ENCODE measurements at regions not wholly inside any gene's neighbourhood (a gene's known extent, or its start where the extent isn't known, plus 50 kb on each side); places are given as distances from the start of the nearest gene placed in this dataset.

GRCh38 chr14:22251090-22251489, 337.9 kb downstream of the DAD1 start:
- in situ Hi-C loops (cut with MboI) (no loop called here), intact Hi-C loops (cut with micrococcal nuclease; ENCODE audit: unreplicated experiment) (no loop called here)
- H3K9me3 ChIP-seq (replicated peaks; ENCODE audit: control insufficient read depth, insufficient read depth, low read length) = no peaks in the 10 kb centered on the region
- H3K36me3 ChIP-seq (ENCODE audit: control insufficient read depth in 2 of 2, insufficient read depth in 2 of 2, low read length in 1 of 2) = no peaks in the 10 kb centered on the region
- DNase-seq (ENCODE audit: low read depth, low spot score) (no peak), FAIRE-seq (no peak), ATAC-seq (no peak)
- TF ChIP-seq DPF2 (IDR thresholded peaks at IDR 0.05) = no peak
- TF ChIP-seq TAF1 (IDR thresholded peaks at IDR 0.05; ENCODE audit: borderline replicate concordance, low read depth, low read length) = no peak
- no peak for TF ChIP-seq ZNF384 (IDR thresholded peaks at IDR 0.05; ENCODE audit: borderline replicate concordance, low read depth, low read length)
- no peak for TF ChIP-seq HDAC2 (IDR thresholded peaks at IDR 0.05)
- no peak for TF ChIP-seq RCOR1 (conservative IDR thresholded peaks at IDR 0.05; ENCODE audit: low read depth, low read length)
- no peak for TF ChIP-seq RELA (IDR thresholded peaks at IDR 0.05; ENCODE audit: borderline replicate concordance, partially characterized antibody)
- no peak for TF ChIP-seq NFYB (IDR thresholded peaks at IDR 0.05; ENCODE audit: insufficient read depth, low read depth, low read length)
- H3K4me3 ChIP-seq = no peak overlapping the region
- no peak overlapping the region for H3K9ac ChIP-seq (ENCODE audit: control insufficient read depth, insufficient read depth, low read length)
- H2AFZ ChIP-seq (ENCODE audit: control insufficient read depth, low read depth, low read length) = no peak overlapping the region
- SMC1A ChIA-PET (ENCODE audit: uncharacterized antibody, unreplicated experiment) = interaction anchor here (0.7 kb wide), 1 partner anchor 47 kb away, joined by 4 read pairs; no protein-coding TSS in a partner anchor
- H3K4me1 ChIP-seq (ENCODE audit: control insufficient read depth, insufficient read depth, low read length) = no peaks in the 10 kb centered on the region
- CTCF ChIA-PET = no interaction called here
- POLR2A ChIA-PET = no interaction called here
- no peaks in the 10 kb centered on the region; a peak in 1 of 4 replicates for H3K27me3 ChIP-seq (replicated peaks in 1 of 2; ENCODE audit: control insufficient read depth in 2 of 2, insufficient read depth in 2 of 2, low read length in 1 of 2)
- no peak overlapping the region for H3K4me2 ChIP-seq (ENCODE audit: control insufficient read depth, insufficient read depth)
- H4K20me1 ChIP-seq (ENCODE audit: control insufficient read depth, insufficient read depth) = no peaks in the 10 kb centered on the region
- WGBS (ENCODE audit: insufficient coverage, insufficient replicate concordance, low lambda C conversion rate, missing lambda C conversion rate) = 0% methylated on average over 1 of the region's 1 CpG
- H3K79me2 ChIP-seq (ENCODE audit: control insufficient read depth, insufficient read depth, low read length) = no peaks in the 10 kb centered on the region
- BruUV-seq (replicated peaks) = no TSS peak
- RAD21 ChIA-PET (ENCODE audit: unreplicated experiment) = no interaction called here
- H3K27ac ChIP-seq (ENCODE audit: control insufficient read depth, insufficient read depth) = no peak overlapping the region

GRCh38 chr14:22249770-22250169, 339.3 kb downstream of the DAD1 start:
- BruUV-seq (replicated peaks) = no TSS peak
- ChIA-PET SMC1A (ENCODE audit: uncharacterized antibody, unreplicated experiment) (no interaction called here), CTCF (no interaction called here), RAD21 (ENCODE audit: unreplicated experiment) (no interaction called here), POLR2A (no interaction called here)
- H2AFZ ChIP-seq (ENCODE audit: control insufficient read depth, low read depth, low read length) = no peak overlapping the region
- no peak overlapping the region for H3K9ac ChIP-seq (ENCODE audit: control insufficient read depth, insufficient read depth, low read length)
- intact Hi-C loops (cut with micrococcal nuclease; ENCODE audit: unreplicated experiment) (no loop called here), in situ Hi-C loops (cut with MboI) (no loop called here)
- H4K20me1 ChIP-seq (ENCODE audit: control insufficient read depth, insufficient read depth) = no peaks in the 10 kb centered on the region
- no peak overlapping the region for H3K27ac ChIP-seq (ENCODE audit: control insufficient read depth, insufficient read depth)
- no peak for ATAC-seq
- no peaks in the 10 kb centered on the region for H3K9me3 ChIP-seq (replicated peaks; ENCODE audit: control insufficient read depth, insufficient read depth, low read length)
- H3K4me3 ChIP-seq = no peak overlapping the region
- no peak overlapping the region for H3K4me2 ChIP-seq (ENCODE audit: control insufficient read depth, insufficient read depth)
- H3K36me3 ChIP-seq (ENCODE audit: control insufficient read depth in 2 of 2, insufficient read depth in 2 of 2, low read length in 1 of 2) = no peaks in the 10 kb centered on the region
- WGBS (ENCODE audit: insufficient coverage, insufficient replicate concordance, low lambda C conversion rate, missing lambda C conversion rate) = 14% methylated on average over 4 of the region's 4 CpGs
- H3K79me2 ChIP-seq (ENCODE audit: control insufficient read depth, insufficient read depth, low read length) = no peaks in the 10 kb centered on the region
- H3K4me1 ChIP-seq (ENCODE audit: control insufficient read depth, insufficient read depth, low read length) = no peaks in the 10 kb centered on the region
- H3K27me3 ChIP-seq (replicated peaks in 1 of 2; ENCODE audit: control insufficient read depth in 2 of 2, insufficient read depth in 2 of 2, low read length in 1 of 2) = no peaks in the 10 kb centered on the region; a peak in 1 of 4 replicates
- no peak for FAIRE-seq
- DNase-seq (ENCODE audit: low read depth, low spot score) = no peak
- TF ChIP-seq JUNB (IDR thresholded peaks at IDR 0.05) (no peak), EP300 (IDR thresholded peaks at IDR 0.05; ENCODE audit: borderline replicate concordance in 1 of 2, control insufficient read depth in 1 of 2, low read depth in 2 of 2, low read length in 2 of 2) (no peak), ZNF207 (IDR thresholded peaks at IDR 0.05; ENCODE audit: borderline replicate concordance) (no peak), PML (IDR thresholded peaks at IDR 0.05; ENCODE audit: low read length) (no peak), STAT1 (conservative IDR thresholded peaks at IDR 0.05) (no peak), NFYB (IDR thresholded peaks at IDR 0.05; ENCODE audit: insufficient read depth, low read depth, low read length) (no peak), ZBED1 (IDR thresholded peaks at IDR 0.05; ENCODE audit: borderline replicate concordance) (no peak), NFIC (IDR thresholded peaks at IDR 0.05; ENCODE audit: low read depth, low read length) (no peak), TBL1XR1 (IDR thresholded peaks at IDR 0.05; ENCODE audit: low read depth, low read length) (no peak), SMC3 (IDR thresholded peaks at IDR 0.05; ENCODE audit: borderline replicate concordance, low read length) (no peak), ZBTB33 (IDR thresholded peaks at IDR 0.05) (no peak), NR2C2 (IDR thresholded peaks at IDR 0.05; ENCODE audit: borderline replicate concordance, control insufficient read depth, insufficient read length, low read depth) (no peak)
